ENCODE measurements at regions not wholly inside any gene's neighbourhood (a gene's known extent, or its start where the extent isn't known, plus 50 kb on each side); places are given as distances from the start of the nearest gene placed in this dataset.

- Histone ChIP-seq H3K27me3 (ENCODE audit: control insufficient read depth, insufficient read depth, low read length) (peaks cover 5% of the 10 kb centered on the region), H3K14ac (replicated peaks; ENCODE audit: low read depth, low read length) (no peak overlapping the region), H3K4me1 (ENCODE audit: control insufficient read depth, insufficient read depth, low read length) (no peaks in the 10 kb centered on the region), H4K8ac (ENCODE audit: low read depth in 2 of 2, low read length in 2 of 2) (no peak overlapping the region), H2BK5ac (ENCODE audit: low read depth, low read length, poor library complexity, severe bottlenecking) (no peak overlapping the region), H2BK120ac (ENCODE audit: low read depth, low read length) (no peak overlapping the region), H3K4me3 (ENCODE audit: insufficient read depth, low read depth, low read length) (no peak overlapping the region), H3K4ac (ENCODE audit: low read depth, low read length) (no peak overlapping the region), H2AK9ac (replicated peaks; ENCODE audit: low read depth, low read length, poor library complexity) (no peak overlapping the region), H2AFZ (replicated peaks; ENCODE audit: low read length, poor library complexity) (no peak overlapping the region), H3K9me1 (ENCODE audit: insufficient read depth, low read length) (peaks cover 3% of the 10 kb centered on the region), H3K9me3 (ENCODE audit: control insufficient read depth, insufficient read depth, low read length) (no peaks in the 10 kb centered on the region), H3K23ac (ENCODE audit: low read depth, low read length) (no peak overlapping the region), H3K56ac (ENCODE audit: extremely low read depth, insufficient read depth, low read length) (no peak overlapping the region), H2BK20ac (ENCODE audit: low read depth, low read length) (no peak overlapping the region), H3K79me1 (ENCODE audit: low read depth in 1 of 2, low read length in 2 of 2) (no peaks in the 10 kb centered on the region), H4K5ac (ENCODE audit: low read depth, low read length) (no peak overlapping the region), H3K18ac (ENCODE audit: low read depth, low read length) (no peak overlapping the region), H3K9ac (ENCODE audit: low read depth, low read length) (no peak overlapping the region), H2BK15ac (ENCODE audit: low read depth, low read length) (no peak overlapping the region), H3K4me2 (ENCODE audit: low read depth, low read length) (no peak overlapping the region), H4K91ac (ENCODE audit: insufficient read depth, low read depth, low read length) (no peak overlapping the region), H4K20me1 (ENCODE audit: insufficient read depth, low read length) (no peaks in the 10 kb centered on the region), H3K36me3 (ENCODE audit: control insufficient read depth, insufficient read depth, low read length) (no peaks in the 10 kb centered on the region), H3K27ac (ENCODE audit: insufficient read depth, low read length) (no peak overlapping the region), H2AK5ac (ENCODE audit: low read depth, low read length) (no peak overlapping the region)
- TF ChIP-seq NFE2L2 (IDR thresholded peaks at IDR 0.05; ENCODE audit: low read depth, low read length), result no peak
- TF ChIP-seq ELK1 (IDR thresholded peaks at IDR 0.05; ENCODE audit: borderline replicate concordance, low read depth, low read length), result no peak
- no peak for TF ChIP-seq POLR2A (IDR thresholded peaks at IDR 0.05; ENCODE audit: low read depth, low read length)
- no peak for TF ChIP-seq SMC3 (IDR thresholded peaks at IDR 0.05; ENCODE audit: low read depth, low read length)
- TF ChIP-seq RAD21 (IDR thresholded peaks at IDR 0.05; ENCODE audit: low read length), result no peak
- ATAC-seq (ENCODE audit: low read depth) (no peak), DNase-seq (no peak)
- intact Hi-C loops (cut with micrococcal nuclease) (no loop called here), dilution Hi-C loops (cut with HindIII; ENCODE audit: low sequenced_read_pairs, unreplicated experiment) (no loop called here), in situ Hi-C loops (cut with MboI; ENCODE audit: low sequenced_read_pairs) (no loop called here)
- BruUV-seq (replicated peaks), result no TSS peak
- WGBS, 2 experiments (ENCODE audit: extremely low coverage in 2 of 2, insufficient read length in 1 of 2), result no CpG with 5 or more reads among the region's 7 CpGs
- ChIA-PET POLR2A (ENCODE audit: unreplicated experiment) (no interaction called here), CTCF (no interaction called here)
Observed at GRCh38 chr18:24934258-24934932, 417.6 kb downstream of the ZNF521 start.
